HG03378 (cell line): ENCODE measurements at regions not wholly inside any gene's neighbourhood (a gene's known extent, or its start where the extent isn't known, plus 50 kb on each side); places are given as distances from the start of the nearest gene placed in this dataset.
A peak's percentile ranks its signal among the peaks of the same experiment; 100 is the strongest.
"Not testable (repeated sequence)": the region's sequence is repeated elsewhere in the genome, so short reads cannot be mapped to it uniquely, and the experiment has no call there.

Experiments
- ATAC-seq: cut with Tn5 transposase; IDR thresholded peaks from one replicate; pipeline ENCODE4 v1.9.1; 2021; ENCODE audit warnings: mild to moderate bottlenecking, moderate library complexity; ENCODE audit not compliant: unreplicated experiment

DNA sequence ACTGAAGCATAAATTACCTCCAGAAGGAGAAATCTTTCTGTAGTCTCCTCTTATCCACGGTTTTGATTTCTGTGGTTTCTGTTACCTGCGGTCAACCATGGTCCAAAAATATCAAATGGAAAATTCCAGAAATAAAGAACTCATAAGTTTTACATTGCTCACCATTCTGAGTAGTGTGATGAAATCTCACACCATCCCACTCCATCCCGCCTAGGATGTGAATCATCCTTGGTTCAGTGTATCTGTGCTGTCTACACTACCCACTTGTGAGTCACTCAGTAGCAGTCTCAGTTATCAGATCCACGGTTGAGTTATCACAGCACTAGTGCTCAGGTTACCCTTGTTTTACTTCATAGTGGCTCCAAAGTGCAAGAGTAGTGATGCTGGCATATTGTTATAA is 371.2 kb downstream of the NFIB start:
- peak; percentile 71 for ATAC-seq

DNA sequence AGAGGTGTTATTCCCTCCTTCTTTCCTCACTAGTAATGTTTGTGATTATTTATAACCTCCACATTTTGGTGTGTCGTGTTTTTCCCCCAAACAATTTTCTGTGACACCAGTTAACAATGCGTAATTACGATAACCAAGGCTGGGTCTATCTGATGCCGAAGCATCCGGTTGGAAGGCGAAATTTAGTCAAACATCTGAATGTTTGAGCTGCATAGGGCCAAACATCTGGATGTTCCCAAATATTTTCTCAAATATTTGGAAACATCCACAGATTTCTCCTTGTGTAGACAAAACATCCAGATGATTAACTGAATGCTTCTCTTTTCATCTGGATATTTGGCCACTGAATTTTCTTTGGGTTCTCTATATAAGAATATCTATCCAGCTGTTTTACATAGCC is 371.7 kb downstream of the NFIB start:
- no peak for ATAC-seq

DNA sequence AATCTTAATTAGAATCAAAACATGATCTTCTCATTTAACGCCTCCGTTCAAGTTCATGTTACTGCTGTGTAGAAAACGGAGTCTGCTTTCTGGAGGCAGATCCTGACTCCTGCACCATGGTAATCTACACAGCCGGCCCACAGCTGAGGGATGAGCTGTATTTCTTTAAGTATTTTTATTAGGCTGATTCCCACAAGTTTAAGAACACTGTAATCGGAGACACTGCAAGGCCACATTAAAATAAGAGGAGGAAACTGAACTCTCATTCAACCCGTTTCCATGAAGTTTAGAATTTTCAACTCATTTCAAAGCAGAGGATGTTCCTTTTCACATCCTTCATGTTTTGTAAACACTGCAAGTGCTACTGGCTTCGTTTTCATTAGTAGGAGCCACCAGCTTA is 372.2 kb downstream of the NFIB start:
- no peak for ATAC-seq

DNA sequence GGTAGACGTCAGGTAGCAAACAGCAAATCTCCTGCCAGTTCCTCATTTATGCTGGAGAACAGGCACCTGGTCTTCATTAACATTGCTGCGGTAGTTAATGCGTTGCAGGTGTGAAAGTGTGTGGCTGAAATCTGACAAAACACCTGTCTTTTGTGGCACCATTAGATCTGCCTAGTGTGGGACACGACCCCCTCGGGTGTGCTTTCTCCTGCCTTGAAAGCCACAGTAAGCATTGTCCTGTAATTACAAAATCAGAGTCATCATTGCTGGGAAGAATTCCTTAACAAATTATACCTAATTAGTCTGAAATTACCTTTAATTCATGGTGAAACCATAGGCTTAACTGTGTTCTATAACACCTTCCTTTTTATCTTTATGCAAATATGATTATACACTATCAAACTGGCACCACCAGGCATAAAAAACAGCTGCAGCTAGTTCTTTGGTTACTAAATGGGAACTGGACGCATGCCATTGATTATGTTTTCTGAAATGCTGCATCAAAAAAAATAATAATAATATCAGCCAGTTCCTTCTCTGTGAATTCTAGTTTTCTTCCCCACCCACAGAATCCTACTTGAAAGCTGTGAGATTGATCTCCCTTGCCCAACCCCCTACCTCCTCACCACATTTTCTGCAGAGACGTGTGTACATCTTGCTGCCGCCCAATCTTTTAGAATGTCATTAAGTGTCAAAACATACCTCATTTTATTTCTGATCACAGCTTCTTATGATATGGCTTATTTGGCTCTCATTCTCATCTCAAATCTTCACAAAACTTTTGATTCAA is 374.0 kb downstream of the NFIB start:
- ATAC-seq: no peak

DNA sequence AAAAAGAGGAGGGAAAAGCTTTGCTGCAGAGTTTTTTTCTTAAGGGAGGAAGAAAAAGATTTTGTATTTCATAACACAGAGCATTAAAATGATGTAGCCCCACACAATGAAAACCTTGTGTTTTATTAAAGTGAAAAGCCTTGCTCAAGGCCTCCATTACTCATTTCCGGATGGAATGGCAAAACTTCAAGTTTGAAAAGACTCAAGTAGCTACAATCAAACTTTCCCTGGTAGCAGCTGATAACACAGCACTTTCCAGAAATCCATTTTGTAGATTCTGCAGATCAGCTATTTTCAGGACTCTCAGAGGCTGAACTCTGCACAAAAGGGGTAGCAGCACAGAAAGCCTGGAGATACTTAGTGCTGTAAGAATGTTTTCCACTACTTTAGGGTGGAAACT is 374.8 kb downstream of the NFIB start:
- ATAC-seq: no peak

DNA sequence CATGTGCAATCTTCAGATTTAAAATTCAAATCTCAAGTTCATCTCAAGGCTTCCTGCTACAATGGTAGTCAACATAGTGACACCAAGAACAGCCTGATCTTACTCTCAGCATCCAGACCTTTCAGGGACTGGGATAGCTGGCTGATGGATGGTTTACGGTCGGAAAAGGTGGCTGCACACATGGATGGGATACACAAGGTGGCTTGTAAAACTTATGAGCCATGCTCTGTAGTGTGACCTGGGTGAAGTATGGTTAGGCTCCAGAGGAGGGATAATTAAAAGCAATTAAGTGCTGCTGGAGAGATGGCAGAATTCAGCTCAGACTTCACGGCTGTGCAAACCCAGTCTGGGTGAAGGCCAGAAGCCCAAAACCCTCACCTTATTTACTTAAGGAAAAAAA is 379.5 kb downstream of the NFIB start:
- no peak for ATAC-seq

DNA sequence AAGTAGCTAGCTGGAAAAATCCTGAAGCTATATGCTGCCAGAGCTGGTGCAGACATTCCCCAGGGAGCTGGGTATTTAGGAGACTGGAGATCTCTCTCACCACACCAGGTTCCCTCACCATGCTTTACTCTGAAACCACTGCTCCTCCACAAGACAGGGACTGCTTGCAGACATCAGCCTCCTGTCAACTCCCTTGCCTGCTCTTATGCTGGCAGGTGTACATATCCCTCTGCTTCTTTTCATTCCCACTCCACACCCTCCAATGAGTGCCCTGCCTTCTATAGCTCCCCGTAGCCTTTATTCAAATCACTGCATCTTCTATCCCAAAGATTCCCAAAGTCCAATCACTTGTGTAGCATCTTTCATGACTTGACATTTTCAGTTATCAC is 380.7 kb downstream of the NFIB start:
- ATAC-seq: no peak

DNA sequence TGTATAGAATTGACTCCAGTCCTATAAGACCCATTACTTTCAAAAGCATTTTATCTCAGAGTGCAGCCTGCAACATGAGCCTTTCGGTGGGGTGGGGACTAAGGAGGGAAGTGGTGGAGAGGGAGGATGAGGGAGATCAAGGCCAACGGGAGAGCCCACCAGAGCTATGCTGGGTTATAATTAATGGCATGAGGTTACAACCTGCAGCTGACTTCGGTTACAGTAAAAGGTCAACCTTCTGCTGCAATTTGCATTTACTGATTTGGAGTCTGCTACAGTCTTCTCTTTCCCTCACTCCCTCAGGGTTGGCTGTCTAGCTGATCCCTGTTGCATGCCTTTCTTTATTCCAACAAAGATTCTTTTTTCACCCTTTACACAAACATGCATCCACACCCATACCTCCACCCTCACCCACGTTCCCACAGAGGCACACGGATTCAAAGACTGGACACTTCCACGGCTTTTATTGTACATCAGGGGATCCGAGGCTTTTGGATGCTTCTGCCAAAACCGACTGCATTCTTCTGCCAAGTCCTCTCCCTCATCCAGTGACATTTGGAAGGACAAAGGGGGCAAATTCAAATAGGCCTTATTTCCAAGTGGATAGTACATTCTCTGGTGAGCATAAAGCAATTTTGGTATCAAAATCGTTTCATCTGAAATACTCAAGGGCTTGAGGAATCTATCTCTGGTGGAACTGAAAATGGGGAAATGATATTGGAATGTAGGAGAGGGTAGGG is 381.2 kb downstream of the NFIB start:
- ATAC-seq: no peak

DNA sequence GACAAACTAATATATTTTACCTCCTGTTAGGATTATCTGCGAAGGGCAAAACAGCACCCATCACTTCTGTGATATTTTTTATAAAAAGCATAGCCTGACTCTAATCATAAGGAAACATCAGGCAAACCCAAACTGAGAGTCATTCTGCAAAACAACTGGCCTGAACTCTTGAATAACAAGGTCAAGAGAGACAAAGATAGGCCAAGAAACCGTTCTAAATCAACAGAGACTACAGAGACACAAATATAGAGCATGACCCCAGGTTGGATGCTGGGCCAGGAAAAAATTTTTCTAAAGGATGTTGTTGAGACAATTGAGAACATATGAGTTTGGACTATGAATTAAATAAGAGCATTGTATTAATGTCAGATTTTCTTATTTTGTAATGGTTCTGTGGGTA is 384.9 kb downstream of the NFIB start:
- no peak for ATAC-seq

DNA sequence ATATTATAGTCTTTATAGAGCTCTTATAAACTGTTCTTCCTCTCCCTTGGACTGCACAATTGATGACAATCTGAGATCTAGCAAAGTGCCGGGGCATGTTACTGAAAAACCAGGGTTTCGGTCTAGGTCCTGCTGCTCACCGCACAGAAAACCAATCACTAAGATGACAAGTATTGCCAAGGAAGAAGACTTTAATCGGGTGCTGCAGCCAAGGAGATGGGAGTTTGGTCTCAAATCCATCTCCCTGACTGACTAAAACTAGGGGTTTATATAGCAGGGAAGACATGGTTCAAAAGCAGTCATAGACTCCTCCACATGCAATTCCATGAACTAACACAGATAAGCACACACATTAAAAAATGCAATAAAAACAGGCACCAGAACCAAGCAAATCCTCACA is 390.6 kb downstream of the NFIB start:
- no peak for ATAC-seq

DNA sequence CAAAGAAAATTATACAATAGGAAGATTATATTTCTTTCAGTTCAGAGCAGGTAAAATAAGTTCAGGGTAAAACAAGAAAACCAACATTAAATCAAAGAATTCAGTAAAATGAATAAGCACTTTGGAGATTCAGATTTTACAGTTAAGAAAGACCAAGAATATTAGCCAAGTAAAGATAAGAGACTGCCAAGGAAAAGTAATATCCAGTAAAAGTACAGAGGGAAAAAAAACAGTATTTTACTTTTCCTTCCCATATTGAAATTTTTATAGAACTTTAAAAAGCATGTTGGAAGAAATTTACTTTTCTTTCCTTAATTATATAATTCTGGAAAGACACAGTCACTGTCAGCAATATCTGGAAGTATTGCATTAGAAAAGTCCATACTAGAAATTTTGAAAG is 393.4 kb downstream of the NFIB start:
- ATAC-seq: no peak

DNA sequence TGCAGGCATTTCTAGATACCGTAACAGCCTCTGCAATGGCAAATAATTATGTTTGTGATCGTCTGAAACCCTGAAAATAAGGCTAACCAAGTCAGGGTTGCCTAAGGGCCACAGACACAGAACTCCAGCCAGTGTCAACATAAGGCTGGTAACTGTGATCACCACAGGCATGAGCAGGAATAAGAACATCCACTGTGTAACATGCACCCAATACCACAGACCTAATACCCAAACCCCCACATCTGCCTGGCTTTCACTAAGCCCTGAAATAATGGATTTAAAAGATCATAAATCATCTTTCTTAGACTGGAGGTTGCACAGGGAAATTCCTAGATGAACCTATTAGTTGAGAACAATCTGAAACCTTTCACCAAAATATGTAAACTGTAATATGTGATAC is 394.5 kb downstream of the NFIB start:
- ATAC-seq: no peak

DNA sequence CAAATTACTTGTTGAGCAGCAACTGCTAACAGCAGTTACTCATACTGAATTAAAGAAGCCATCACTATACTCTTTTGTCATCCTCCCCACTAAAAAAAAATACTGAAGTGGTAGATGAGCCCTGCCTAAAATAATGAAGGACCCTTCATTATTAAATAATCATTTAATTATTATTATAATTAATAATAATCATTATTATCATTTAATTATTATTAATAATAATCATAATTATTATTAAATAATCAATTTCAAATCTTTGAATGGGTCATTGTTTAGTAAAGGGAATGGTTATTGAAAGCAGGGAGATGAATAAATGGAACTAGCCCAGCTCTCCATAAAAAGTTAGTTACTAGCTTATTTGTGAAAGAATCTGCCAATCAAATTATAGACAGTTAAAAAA is 396.4 kb downstream of the NFIB start:
- ATAC-seq: no peak

DNA sequence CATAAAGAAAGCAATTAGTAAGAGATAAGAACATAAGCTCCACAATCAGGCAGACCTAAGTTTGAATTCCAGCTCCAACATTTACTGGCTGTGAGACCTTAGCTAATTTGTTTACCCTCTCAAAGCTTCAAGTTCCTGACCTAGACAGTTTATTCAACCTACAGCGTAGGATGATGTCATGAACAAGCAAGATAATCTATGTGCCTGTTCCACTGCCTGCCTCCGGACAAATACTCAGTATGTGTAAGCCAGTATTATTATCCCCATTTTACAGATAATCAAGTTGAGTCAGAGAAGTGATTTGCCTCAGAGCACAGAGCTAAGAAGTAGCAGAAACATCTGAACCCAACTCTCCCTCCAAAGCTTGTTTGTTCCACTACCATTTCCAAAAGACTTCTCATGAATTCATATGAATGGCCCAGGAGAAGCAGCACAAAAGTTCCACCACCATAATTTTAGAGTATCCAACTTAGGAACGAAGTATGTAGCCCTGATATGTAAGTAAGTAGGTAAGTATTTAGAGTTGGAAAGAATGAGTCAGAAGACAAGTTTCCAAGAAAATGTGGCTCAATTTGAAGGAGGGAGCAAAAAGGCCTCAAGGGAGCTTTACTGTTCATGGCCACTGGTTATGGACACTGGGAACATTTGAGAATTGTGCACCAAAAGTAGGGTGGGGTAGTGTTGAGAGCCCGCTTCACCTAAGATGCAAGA is 398.2 kb downstream of the NFIB start:
- ATAC-seq: no peak

DNA sequence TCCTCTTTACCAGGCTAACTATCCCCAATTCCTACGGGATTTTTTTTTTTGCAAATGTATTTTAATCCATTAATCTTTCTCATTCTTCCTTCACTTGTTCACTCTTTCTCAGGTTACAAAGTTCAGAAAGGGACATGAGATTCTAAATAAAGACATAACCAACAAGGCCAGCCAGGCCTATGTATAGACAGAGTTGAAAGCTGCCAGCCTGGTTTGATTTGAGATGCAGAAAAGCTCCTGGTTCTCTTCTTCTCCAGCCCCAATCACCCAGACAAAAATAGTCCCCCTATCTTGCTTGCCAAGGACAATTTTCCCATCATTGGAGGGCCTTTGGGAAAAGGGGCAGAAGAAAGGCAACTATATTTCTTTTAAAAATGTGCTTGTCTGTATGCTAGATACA is 398.8 kb downstream of the NFIB start:
- ATAC-seq: no peak

DNA sequence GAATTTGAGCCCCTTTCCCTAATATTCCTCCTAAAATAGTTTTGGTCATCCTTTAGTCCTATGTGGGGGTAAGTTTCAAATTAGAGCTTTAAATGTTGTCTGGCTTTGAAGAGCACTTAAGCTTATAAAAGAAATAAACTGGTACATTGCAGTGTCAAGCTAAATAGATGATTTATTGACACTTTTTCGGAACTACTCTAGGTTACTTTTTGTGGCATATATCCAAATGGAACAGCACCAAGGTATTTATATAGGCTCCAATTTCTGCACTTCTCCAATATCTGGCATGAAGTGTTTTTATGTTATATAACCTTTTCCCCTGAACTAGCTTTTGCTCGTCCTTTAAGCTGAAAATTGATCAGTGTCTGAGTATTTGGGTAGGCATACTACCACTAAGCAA is 402.5 kb downstream of the NFIB start:
- no peak for ATAC-seq

DNA sequence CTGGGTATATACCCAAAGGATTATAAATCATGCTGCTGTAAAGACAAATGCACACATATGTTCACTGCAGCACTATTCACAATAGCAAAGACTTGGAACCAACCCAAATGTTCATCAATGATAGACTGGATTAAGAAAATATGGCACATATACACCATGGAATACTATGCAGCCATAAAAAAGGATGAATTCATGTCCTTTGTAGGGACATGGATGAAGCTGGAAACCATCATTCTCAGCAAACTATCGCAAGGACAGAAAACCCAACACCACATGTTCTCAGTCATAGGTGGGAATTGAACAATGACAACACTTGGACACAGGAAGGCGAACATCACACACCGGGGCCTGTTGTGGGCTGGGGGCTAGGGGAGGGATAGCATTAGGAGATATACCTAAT is 406.1 kb downstream of the NFIB start:
- ATAC-seq: not testable (repeated sequence)

DNA sequence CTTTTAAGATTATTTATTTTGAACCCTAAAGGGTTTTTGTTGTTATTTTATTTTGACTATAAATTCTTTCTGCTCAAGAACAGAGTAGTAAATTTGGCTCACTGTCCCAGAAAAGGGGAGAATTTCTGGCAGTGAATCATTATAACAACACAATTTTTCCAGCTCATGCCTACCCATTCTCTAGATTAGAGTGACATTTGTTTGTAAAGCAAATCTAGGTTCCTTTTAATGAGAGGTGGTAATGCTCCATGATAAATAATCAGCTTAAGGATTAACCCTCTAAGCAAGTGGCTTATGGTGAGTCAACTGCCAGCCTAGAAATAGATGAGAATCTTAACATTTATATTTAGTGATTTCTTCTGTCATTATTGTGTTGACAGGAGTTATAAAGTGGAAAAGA is 409.2 kb downstream of the NFIB start:
- no peak for ATAC-seq

DNA sequence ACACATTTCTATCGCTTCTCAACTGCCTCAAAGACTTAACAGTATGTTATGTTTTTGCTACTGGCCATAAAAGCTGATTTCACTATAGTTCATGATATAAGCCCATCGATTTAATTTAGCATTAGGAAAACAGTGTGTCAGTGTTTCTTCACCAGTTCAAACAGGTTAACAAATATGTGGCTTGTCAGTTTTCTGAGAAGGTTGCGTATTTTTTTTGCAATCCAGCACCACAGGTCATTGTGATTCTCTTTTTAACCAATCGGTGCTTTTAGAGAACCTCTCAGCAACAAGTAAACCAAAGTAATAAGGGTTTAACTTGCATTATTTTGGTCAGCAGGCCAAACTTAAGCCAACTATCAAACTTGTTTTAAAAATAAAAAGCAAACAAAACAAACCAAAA is 409.6 kb downstream of the NFIB start:
- no peak for ATAC-seq

DNA sequence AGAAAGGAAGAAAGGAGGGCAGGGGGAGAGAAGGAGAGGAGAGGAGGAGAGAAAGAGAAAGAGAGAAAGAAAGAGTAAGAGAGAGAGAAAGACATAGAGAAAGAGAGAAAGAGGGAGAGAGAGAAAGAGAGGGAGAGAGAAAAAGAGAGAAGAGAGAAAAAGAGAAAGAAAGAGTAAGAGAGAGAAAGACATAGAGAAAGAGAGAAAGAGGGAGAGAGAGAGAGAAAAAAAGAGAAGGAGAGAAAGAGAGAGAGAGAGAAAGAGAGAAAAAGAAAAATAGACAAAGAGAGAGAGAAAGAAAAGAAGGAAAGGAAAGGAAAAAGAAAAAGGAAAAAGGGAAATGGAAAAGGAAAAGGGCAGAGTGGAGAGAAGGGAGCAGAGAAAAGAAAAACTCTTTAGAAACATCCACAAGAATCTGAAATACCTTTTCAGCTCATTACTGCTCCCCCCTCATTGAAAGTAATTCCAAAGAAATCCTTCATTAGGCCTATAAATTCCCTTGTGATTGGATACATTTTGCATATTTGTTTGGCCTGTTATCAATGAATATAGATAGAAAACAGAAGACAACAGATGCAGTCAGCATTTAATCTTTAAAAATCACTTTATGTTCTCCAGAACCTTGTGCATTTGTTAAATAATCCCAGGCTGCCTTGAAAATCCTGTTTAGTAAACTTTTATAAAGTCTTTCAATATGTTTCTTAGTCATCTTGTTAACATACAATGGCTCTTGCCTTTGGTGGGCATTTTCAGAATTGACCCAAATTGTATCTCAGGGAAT is 411.5 kb downstream of the NFIB start:
- ATAC-seq: no peak

DNA sequence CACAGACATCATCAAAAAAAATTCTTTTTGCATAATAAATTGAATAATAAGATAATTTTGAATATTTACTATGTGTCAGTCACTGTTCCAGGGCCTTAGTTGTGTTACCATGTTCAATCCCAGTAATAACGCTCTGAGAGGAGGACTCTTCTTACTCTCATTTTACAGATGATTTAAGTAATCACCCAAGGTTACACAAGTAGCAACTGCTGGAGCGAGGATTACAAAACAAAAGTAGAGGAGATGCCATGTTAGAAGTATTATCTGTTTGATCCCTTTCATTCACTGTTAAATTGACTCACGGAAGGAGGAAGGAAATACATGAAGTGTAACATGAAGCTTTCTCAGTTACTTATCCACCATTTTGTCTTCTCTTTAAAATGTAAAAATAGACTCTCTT is 412.8 kb downstream of the NFIB start:
- no peak for ATAC-seq
